B cell (primary cell): ENCODE measurements at regions not wholly inside any gene's neighbourhood (a gene's known extent, or its start where the extent isn't known, plus 50 kb on each side); places are given as distances from the start of the nearest gene placed in this dataset.

ENCODE experiments used
- EZH2 ChIP-seq: IDR thresholded peaks from 2 replicates; pipeline ENCODE4 v1.6.1; 2012; ENCODE audit warnings: borderline replicate concordance, low read depth, mild to moderate bottlenecking, moderate library complexity, low read length; ENCODE audit not compliant: insufficient read depth, poor library complexity, severe bottlenecking
- TF ChIP-seq, protein P1 (sequence below): fragments of 200-600 bp; IDR thresholded peaks from one replicate; pipeline ENCODE4 v1.8.0; 2022; ENCODE audit warnings: antibody characterized with exemption, mild to moderate bottlenecking

DNA sequence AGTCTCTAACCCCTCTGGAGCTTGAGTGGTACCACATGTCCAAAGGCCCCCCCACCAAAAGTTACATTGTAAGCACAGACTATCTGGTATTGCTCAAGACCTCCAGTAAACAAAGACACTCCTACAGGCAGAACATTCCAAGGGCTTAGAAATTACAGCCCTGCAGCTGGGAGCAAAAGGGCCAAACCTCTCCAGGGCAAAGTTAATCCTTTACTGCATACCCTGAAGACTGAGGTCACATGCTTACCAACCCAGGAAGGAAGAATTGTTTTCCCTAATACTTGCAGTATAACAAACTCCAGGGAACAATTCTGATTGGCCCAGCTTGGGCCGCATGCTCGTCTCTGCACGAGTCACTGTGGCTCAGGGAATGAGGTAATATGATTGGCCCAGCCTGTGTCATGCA is 266.1 kb upstream of the NR2F2 start:
- TF ChIP-seq, protein P1, sequence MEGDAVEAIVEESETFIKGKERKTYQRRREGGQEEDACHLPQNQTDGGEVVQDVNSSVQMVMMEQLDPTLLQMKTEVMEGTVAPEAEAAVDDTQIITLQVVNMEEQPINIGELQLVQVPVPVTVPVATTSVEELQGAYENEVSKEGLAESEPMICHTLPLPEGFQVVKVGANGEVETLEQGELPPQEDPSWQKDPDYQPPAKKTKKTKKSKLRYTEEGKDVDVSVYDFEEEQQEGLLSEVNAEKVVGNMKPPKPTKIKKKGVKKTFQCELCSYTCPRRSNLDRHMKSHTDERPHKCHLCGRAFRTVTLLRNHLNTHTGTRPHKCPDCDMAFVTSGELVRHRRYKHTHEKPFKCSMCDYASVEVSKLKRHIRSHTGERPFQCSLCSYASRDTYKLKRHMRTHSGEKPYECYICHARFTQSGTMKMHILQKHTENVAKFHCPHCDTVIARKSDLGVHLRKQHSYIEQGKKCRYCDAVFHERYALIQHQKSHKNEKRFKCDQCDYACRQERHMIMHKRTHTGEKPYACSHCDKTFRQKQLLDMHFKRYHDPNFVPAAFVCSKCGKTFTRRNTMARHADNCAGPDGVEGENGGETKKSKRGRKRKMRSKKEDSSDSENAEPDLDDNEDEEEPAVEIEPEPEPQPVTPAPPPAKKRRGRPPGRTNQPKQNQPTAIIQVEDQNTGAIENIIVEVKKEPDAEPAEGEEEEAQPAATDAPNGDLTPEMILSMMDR = no peak
- no peak for TF ChIP-seq EZH2
